HG02870 (cell line): ENCODE measurements at regions not wholly inside any gene's neighbourhood (a gene's known extent, or its start where the extent isn't known, plus 50 kb on each side); places are given as distances from the start of the nearest gene placed in this dataset.
"Not testable (repeated sequence)": the region's sequence is repeated elsewhere in the genome, so short reads cannot be mapped to it uniquely, and the experiment has no call there.

ENCODE experiments used
- ATAC-seq: cut with Tn5 transposase; IDR thresholded peaks from one replicate; pipeline ENCODE4 v1.9.1; 2021; ENCODE audit warnings: mild to moderate bottlenecking, moderate library complexity; ENCODE audit not compliant: unreplicated experiment

DNA sequence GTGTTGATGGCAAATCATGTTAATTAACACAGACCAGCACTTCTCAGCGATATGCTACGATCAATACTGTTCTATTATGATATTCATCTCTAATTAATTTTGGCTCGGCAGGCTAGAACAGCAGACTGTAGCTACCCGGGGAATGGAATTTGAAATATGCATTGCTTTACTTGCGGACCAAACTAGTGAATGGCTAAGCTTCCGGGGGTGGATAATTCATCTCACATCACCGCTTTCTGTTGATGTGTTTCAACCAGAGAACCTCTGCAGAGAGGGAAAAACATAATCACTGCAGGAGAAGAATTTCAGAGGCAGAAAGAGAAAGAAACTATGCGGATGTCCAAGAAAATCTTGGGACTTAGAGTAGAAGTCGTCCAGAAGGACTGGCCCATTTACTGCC, 490.9 kb downstream of the STK39 start:
- ATAC-seq = no peak

DNA sequence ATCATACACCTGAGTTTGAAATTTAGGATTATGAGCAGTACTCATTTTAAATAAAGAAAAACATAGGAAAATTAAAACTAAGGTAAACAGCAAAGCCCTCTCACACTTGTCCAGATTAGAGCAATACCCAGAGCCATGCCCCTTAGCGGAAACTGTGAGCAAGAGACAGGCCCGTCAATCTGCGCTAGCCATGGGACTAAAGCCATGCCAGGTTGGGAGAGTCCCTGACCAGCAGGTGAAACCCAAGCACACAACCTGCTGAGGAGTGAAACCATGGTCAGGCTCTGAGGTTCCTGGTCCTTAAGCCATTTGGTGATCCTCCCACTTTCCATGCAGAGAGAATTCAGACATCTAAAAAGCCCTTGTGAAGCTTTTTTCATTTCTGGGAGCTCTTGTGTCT, 494.3 kb downstream of the STK39 start:
- ATAC-seq = no peak

DNA sequence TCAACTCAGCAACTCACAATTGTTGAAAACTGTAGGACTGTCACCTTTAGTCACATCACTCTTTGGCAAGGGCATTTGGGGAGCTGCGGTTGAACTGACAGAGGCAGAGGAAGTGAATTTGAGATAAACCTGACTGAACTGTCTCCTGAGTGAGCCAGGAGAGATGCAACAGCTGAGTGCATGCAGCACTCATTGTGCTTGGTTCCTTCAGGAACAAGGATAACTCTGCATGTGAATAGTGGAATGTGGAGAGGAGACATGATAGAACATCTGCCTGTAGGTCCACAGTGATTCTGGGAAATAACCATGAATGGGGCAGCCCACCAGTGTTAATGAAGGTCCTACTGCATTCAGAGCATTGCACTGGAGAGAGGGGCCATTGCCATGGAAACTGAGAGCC, 494.7 kb downstream of the STK39 start:
- ATAC-seq = no peak

DNA sequence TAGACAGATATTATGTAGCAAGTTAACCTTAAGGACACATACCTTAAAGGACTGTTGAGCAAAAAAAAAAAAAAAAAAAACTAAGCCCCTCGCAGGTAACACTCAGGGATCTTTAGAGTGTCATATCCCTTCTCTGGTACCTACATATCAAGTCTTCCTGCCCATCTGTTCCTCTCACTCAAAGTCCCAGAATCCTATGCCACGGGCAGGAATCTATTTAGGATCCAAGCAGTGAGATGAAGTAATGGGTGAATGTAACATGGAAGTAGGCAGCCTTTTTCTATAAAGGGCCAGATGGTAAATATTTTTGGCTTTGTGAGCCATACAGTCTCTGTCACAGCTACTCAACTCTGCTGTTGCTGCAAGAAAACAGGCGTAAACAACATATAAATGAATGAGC, 496.7 kb downstream of the STK39 start:
- no peak for ATAC-seq

DNA sequence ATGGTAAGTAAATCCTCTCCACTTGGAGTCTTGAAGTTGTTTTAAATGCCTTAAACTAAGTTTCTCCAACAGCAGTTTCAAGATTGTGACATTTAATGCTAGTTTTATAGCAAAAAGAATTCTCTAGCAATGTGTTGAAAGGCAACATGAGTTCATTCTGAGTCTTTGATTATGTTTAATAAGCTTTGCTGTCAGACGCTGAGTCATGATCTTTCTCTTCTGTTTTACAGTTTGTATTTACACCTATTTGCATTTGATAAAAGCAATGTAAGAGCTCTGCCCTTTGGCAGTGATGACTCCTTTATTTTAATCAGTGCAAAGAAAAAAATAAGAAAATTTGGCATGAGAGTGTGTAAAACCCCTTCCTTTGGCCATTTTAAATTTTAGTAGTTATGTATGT, 497.7 kb downstream of the STK39 start:
- ATAC-seq = no peak

DNA sequence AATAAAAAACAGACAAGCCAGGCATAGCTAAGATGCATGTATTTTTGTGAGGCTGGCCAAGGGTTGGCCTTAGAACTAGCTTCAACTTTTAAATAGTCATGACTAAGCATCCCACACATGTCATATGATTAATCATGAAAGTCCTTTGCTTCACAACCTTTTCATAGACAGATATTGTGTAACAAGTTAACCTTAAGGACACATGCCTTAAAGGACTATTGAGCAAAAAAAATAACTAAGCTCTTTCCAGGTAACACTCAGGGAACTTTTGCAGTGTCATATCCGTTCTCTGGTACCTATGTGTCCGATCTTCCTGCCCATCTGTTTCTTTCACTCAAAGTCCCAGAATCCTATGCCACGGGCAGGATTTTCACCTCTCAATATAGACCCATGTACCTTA, 498.4 kb downstream of the STK39 start:
- no peak for ATAC-seq

DNA sequence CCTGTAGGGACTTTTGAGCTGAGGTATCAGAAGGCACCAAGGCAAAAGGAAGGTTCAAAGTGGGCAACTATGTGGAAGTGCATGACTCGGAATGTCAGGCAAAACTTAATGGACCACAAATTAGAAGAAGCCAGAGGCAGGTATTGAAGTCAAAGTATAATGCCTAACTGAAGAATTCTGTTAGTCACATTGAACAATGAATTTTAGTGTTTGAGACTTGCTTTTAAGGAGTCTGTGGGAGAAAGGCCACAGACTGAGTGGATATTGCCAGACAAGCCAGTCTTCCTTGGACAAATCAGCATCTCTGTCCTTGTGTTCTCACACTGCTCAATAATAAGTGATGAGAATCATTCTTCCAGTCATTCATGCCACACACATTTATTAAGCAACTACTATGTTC, 498.9 kb downstream of the STK39 start:
- no peak for ATAC-seq

DNA sequence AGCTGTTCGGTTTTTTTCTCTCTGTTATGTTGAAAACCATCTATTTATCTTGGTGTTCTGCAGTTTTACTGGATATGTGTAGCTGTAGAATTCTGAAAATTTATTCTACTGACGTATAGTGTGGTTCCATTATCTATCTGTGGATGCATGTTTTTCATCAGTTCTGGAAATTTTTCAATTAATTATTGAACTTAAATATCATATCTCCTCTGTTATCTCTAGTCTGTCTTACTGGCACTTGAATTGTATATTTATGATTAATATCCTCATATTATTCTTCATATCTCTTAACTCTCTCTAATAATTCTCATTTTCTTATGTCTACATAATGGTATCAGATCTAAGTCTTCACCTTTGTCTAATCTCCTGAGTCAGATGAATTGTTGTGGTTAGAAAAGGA, 501.7 kb downstream of the STK39 start:
- ATAC-seq = no peak

DNA sequence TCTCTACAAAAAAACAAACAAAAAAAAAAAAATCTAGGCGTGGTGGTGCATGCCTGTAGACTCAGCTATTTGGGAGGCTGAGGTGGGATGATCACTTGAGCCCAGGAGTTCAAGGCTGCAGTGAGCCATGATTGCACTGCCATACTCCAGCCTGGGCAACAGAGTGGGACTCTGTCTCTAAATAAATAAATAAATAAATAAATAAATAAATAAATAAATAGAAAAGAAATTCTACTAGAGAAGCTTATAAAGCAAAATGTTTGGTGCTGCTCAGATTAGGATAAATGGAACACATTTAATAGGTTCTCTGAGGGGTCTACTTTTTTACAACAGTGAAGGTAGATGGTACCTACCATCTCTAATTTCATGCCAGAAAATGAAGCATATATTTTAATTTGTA, 507.5 kb downstream of the STK39 start:
- ATAC-seq = not testable (repeated sequence)

DNA sequence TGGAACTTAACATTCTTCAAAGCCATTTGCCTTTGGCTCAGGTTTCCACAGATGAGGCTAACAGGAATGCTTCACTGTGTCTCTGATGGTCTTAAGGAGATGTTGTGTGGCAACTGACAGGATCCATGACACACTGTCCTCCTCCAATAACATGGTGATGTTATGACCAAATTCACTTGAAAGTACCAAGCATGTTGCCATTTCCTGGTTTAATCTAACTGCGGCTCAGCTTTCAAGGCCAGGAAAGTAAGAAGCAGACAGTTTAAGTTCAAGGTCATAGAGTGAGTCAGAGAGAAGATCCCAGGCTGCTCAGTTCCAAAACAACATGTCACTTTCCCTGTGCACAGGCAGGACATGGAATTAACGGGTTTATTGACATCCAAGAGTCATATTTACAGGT, 513.6 kb downstream of the STK39 start:
- no peak for ATAC-seq

DNA sequence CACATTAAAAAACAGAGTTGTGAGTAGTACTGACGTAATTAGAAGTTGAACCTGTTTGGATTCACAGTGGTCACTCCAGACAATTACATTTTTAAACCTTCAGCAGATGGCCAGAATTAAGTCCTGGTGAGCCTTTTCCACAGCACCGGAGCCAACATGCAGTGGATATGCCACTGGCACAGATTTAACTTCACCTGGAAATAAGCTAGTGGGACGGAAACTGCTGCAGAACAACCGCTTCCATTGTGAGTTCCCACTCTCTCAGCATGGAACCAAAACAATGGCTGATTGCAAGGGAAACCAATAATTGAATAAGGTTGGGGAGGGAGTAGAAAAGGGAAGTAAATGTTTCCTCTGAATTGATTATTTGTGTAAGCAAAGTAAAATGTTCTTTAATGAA, 515.1 kb downstream of the STK39 start:
- ATAC-seq = no peak

DNA sequence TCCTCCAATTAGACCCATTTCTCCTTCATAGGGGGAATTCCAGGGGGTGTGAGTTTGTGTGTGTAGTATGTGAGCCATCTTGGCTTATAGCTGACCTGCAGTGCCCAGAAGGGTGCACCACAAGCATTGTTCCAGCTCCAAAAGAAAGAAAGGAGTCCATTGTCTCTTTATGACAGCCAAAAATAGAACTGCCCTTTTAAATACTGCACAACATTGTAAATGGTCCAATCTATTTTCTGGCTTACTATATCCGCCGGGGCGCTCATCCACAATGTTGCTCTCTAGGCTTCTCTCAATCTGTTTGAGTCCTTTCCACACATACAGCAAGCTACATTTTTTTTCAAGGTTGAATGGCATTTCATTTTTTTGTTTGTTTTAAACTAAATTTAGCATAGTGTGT, 517.5 kb downstream of the STK39 start:
- no peak for ATAC-seq

DNA sequence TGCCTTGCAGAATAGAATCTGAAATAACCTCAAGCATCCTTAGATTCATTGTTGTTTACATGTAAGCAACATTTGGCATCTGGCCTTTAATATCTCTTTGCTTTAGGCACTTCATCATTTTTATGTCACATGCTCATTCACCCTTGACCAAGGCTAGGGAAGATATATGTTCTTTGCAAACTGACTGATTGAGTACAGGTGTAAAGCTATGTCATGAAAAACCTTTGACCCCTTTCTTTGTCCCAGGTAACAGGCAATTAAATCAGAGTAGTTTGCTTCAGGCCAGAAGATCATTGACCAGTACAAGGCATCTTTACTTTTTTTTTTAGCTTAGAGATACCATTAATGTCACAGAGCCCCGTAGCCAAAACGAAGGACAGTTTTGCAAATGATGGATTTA, 520.6 kb downstream of the STK39 start:
- ATAC-seq = no peak

DNA sequence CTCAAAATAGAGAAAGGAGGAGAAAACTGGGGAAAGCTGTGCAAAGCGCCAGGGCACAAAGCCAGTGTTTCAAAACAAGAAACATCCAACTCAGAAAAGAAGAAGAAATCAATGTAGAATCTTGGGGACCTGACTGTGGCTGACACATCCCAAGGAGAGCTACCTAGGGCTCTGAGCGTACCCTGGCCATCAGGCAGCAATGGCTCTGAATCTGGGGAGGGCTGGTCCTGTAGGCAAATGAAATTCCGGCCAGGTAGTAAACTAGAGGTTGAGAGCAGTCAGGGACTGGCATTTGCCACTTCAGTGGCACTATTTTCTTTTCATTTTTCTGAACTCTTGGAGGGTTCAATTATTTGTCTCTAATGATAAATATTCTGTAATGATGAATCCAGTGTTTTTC, 525.8 kb downstream of the STK39 start:
- ATAC-seq = no peak

DNA sequence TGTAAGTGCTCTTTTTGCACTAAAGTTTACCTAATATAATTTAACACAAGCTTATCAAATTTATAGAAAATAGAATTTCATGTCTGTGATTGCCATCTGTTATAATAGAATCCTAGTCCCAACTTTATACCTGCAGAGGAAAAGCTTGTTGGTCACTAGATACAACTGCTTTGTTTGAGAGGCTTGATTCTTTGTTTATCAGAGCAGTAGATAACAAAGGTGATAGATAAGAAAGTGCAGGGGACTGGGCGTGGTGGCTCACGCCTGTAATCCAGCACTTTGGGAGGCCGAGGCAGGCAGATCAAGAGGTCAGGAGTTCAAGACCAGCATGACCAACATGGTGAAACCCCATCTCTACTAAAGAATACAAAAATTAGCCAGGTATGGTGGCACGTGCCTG, 528.0 kb downstream of the STK39 start:
- no peak for ATAC-seq

DNA sequence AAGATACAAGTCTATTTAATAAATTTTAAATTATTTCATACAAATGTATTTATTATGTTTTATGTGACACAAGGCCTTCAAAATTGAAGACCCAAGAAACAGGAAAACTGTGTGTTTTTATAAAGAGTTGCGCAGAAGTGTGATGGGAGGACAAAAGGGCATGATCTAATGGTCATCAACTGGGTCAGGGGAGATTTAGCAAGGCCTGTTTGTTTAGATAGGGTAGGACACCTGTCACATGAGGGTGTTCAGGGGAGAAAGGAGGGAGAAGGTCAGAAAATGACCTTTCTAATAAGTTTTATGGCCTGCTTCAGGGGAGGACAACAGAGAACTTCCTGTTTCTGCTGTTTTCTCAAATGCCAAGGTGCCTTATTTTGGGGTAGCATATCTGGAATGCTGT, 528.8 kb downstream of the STK39 start:
- no peak for ATAC-seq

DNA sequence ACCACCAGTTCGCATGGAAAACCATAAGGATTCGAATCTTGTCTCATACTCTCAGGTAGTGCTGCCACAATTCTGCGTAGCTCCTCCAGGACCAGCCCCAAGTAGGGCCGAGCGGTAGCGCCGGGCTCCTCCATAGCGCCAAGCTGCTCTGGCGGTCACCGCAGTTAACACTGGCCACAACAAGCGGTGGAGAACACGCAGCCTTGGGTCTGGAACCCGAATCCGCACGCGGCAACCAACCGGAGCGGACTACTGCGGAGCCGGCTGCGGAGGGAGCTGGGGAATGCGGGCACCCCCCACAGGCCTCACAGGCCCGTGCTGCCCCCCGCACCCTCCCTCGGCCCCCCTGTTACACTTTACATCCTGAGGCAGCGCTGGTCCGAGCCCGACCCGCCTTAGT, 531.5 kb downstream of the STK39 start:
- ATAC-seq = no peak

DNA sequence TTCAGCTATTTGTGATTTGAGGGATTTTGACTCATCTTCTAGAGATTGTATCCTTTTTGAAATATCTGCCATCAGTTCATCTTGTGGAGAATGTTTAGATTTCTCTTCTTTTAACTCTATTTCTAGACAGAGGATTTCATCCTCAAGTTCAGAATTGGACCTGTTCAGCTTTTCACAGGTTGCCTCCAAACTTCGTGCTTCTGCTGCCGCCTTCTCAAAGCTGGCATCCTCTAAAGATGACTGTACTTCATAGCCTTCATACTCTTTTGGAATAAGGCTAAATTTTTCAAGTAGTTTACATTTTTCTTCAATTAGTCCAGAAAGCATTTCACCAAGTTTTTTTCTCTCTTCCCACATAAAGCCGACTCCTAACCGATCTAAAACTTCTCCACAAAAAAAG, 531.9 kb downstream of the STK39 start:
- not testable (repeated sequence) for ATAC-seq

DNA sequence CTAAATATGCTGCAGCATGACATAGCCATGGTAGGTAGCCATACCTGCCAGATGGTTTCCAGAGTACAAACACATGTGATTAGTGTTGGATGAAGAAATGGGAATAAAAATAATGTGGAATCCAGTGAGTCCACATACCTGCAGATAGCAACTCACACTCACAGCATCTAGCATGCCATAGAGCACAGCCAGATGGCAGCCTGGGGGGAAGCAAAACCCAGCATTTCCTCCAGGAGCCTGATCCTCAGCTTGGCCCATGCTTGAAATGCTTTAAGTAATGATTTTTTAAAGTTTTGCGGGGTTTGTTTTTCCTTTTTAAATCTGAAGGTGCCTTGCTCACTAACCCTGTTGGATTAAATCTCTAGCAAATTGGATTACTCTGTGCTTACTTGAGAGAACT, 535.1 kb downstream of the STK39 start:
- ATAC-seq = no peak

DNA sequence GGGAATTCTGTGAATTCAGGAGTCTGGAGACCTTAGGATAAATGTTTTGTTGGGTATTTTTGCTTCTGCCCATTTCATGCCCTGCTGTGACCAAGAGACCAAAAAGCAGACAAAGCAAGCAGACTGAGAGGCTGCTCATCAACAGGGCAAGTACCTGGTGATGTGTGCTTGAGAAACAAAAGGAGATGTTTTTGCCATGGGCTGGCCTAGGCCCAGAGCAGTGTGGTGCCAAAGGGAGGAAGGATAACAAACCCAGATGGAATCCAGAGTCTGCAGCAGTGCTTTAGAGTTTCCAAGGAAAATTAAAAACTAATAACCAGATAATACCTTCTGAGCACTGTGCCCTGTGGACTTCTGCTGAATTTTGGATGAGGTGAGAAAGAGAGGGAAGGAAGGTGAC, 538.4 kb downstream of the STK39 start:
- no peak for ATAC-seq

DNA sequence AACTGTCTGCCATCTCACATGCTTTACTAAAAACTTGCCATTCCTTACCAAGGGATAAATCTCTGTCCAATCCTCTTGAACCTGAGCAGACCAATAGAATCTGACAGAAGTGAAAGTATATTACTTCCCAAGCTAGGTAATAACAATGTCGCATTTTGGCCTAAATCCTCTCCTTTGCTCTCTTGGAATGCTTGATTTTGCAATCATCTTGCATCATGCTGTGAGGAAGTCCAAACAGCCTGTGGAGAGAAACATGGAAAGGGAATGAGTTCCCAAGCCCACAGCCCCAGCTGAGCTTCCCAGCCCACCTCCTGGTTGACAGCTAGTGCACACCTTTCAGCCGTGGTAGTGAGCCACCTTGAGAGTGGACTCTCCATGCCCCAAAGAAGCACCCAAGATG, 540.6 kb downstream of the STK39 start:
- ATAC-seq = no peak

DNA sequence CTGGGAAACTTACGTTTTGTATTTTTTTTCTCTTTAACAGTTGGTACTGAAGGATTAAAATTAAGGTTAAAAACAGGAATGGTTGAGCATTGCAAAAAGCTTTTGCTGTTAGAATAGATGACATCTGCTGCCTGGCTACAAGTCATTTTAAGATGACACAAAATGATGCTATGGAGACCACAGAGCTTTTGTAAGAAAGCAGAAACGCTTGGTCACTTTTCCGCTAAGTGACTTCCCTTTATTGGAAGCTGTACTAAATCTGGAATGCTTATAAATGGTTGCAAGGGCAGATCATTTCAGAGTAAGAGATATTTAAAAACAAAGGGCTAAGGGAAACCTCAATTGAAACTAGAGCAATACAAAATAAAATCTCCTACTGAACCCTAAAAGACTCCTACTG, 544.0 kb downstream of the STK39 start:
- no peak for ATAC-seq

DNA sequence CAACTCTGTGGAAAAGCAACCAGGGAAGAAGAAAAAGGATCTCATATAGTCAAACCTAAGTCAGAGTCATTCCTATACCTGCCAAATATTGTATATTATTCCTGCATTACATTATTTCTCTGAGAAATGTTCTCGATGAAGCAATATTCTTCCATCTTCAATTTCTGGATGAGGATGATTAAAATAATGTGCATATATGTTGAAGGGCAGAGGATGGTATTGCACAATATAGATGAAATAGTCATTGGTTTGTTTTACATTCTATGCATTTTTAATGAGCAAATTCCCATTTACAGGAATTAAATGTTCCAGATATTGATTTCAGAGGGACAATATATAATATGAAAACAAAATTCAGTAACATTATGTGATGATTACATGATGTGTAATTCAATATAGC, 545.2 kb downstream of the STK39 start:
- no peak for ATAC-seq

DNA sequence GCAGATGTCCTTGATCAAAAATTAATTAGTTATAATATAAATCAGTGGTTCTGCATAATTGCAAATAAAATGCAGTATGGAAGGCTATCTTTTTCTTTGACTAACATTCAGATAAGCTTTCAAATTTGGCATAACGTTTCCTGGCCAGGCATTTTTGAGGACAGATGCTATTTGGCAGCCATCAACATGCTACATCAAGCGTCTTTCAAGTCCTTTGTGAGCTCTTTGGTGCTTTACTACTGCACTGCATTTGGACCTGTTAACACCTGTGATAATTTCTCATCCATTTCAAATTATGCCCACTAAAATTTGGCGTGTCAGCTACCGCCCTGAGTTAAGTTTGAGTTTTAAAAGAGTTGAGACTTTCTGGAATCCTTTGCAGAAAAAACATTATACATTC, 545.7 kb downstream of the STK39 start:
- ATAC-seq = no peak
